HCT116 (cell line): ENCODE measurements at regions not wholly inside any gene's neighbourhood (a gene's known extent, or its start where the extent isn't known, plus 50 kb on each side); places are given as distances from the start of the nearest gene placed in this dataset.

Experiments
- CTCF ChIP-seq, 3 experiments: fragments of 200-600 bp in 1 of 3; sonication (generic) in 1 of 3; IDR thresholded peaks in 2 of 3; conservative IDR thresholded peaks in 1 of 3; 2 replicates each; pipeline ENCODE4 v1.5.1; 2012 to 2017; ENCODE audit warnings: low read depth in 2 of 3, low read length in 2 of 3, antibody characterized with exemption in 1 of 3, borderline replicate concordance in 1 of 3, control low read depth in 1 of 3, mild to moderate bottlenecking in 1 of 3, mixed read lengths in 1 of 3, mixed run types in 1 of 3, moderate library complexity in 1 of 3; ENCODE audit not compliant: insufficient read depth in 1 of 3
- EZH2phosphoT487 ChIP-seq: fragments of 200-600 bp; IDR thresholded peaks from 2 replicates; pipeline ENCODE4 v1.6.1; 2018; ENCODE audit warnings: antibody characterized with exemption, borderline replicate concordance
- JUND ChIP-seq: IDR thresholded peaks from 2 replicates; pipeline ENCODE4 v1.6.1; 2012
- POLR2A ChIP-seq: IDR thresholded peaks from 2 replicates; pipeline ENCODE4 v1.7.0; 2011; ENCODE audit warnings: borderline replicate concordance; ENCODE audit not compliant: insufficient read depth, insufficient read length; ENCODE audit errors: extremely low read depth
- RAD21 ChIP-seq: IDR thresholded peaks from 2 replicates; pipeline ENCODE4 v1.6.1; 2012; ENCODE audit warnings: low read depth, mild to moderate bottlenecking
- REST ChIP-seq: IDR thresholded peaks from 2 replicates; pipeline ENCODE4 v1.6.1; 2012; ENCODE audit warnings: low read depth
- SIN3A ChIP-seq: IDR thresholded peaks from 2 replicates; pipeline ENCODE4 v1.6.1; 2012; ENCODE audit warnings: low read depth
- ZNF274 ChIP-seq: fragments of 200-500 bp; sonication (Bioruptor generic); IDR thresholded peaks from 2 replicates; pipeline ENCODE4 v1.6.1; 2014; ENCODE audit warnings: mild to moderate bottlenecking, low read depth, low read length, inconsistent platforms

- TF ChIP-seq CTCF (IDR thresholded peaks at IDR 0.05 in 2 of 3, conservative IDR thresholded peaks at IDR 0.05 in 1 of 3; ENCODE audit: borderline replicate concordance in 1 of 3, insufficient read depth in 1 of 3, low read depth in 2 of 3, low read length in 2 of 3) (no peak), POLR2A (no peak), RAD21 (no peak), SIN3A (no peak), EZH2phosphoT487 (no peak), JUND (no peak), REST (no peak), ZNF274 (no peak)
Observed at GRCh38 chr7:79683916-79684315, 230.4 kb upstream of the MAGI2 start.
